Fibroblast of lung (primary cell): ENCODE measurements at regions not wholly inside any gene's neighbourhood (a gene's known extent, or its start where the extent isn't known, plus 50 kb on each side); places are given as distances from the start of the nearest gene placed in this dataset.
"Not testable (repeated sequence)": the region's sequence is repeated elsewhere in the genome, so short reads cannot be mapped to it uniquely, and the experiment has no call there.

Source experiments
- DNase-seq, 2 donors: peaks; one replicate each; pipeline versions ENCODE4 v3.0.0 to v3.0.0-alpha.2; 2010; ENCODE audit warnings: low read depth in 2 of 2
- H2AFZ ChIP-seq: 2 replicates; pipeline ENCODE4 v1.5.1; 2012; ENCODE audit warnings: low read length, control low read depth, inconsistent platforms
- H3K27ac ChIP-seq: 2 replicates; pipeline ENCODE4 v1.5.1; 2011; ENCODE audit warnings: low read length, control low read depth; ENCODE audit not compliant: insufficient read depth
- H3K27me3 ChIP-seq: 2 replicates; pipeline ENCODE4 v1.5.1; 2011; ENCODE audit warnings: mild to moderate bottlenecking, low read length; ENCODE audit not compliant: control insufficient read depth, insufficient read depth
- H3K36me3 ChIP-seq: 2 replicates; pipeline ENCODE4 v1.5.1; 2011; ENCODE audit warnings: low read length; ENCODE audit not compliant: control insufficient read depth, insufficient read depth
- H3K4me1 ChIP-seq: 2 replicates; pipeline ENCODE4 v1.5.1; 2011; ENCODE audit warnings: low read length; ENCODE audit not compliant: control insufficient read depth, insufficient read depth; ENCODE audit errors: extremely low read depth
- H3K4me2 ChIP-seq: 2 replicates; pipeline ENCODE4 v1.5.1; 2011; ENCODE audit warnings: low read length, control low read depth; ENCODE audit not compliant: insufficient read depth; ENCODE audit errors: extremely low read depth
- H3K4me3 ChIP-seq, 4 experiments: fragments of 200-600 bp in 1 of 4; sonication (generic) in 1 of 4; replicated peaks in 1 of 4; 2 replicates each; pipeline ENCODE4 v1.5.1; 2011 to 2016; ENCODE audit warnings: low read length in 4 of 4, low read depth in 3 of 4, mild to moderate bottlenecking in 3 of 4, control low read depth in 2 of 4, inconsistent platforms in 1 of 4, mixed read lengths in 1 of 4; ENCODE audit not compliant: insufficient read depth in 1 of 4; ENCODE audit errors: control extremely low read depth in 1 of 4
- H3K79me2 ChIP-seq: 2 replicates; pipeline ENCODE4 v1.5.1; 2012; ENCODE audit warnings: mild to moderate bottlenecking, low read length, inconsistent platforms; ENCODE audit not compliant: control insufficient read depth, insufficient read depth
- H3K9ac ChIP-seq: 2 replicates; pipeline ENCODE4 v1.5.1; 2011; ENCODE audit warnings: mild to moderate bottlenecking, low read length, control low read depth; ENCODE audit not compliant: insufficient read depth
- H3K9me3 ChIP-seq: 2 replicates; pipeline ENCODE4 v1.5.1; 2012; ENCODE audit warnings: low read depth, low read length; ENCODE audit not compliant: control insufficient read depth, insufficient read depth
- H4K20me1 ChIP-seq: 2 replicates; pipeline ENCODE4 v1.5.1; 2011; ENCODE audit warnings: low read length; ENCODE audit not compliant: control insufficient read depth, insufficient read depth; ENCODE audit errors: extremely low read depth
- EZH2 ChIP-seq: IDR thresholded peaks from 2 replicates; pipeline ENCODE4 v1.5.1; 2012; ENCODE audit warnings: low read length, control low read depth, mild to moderate bottlenecking; ENCODE audit errors: missing control alignments
- TF ChIP-seq, protein P1 (sequence below), 2 donors: IDR thresholded peaks in 1 of 2; conservative IDR thresholded peaks in 1 of 2; 1 replicate in 1 of 2; 2 replicates in 1 of 2; pipeline ENCODE4 v1.5.1; 2011 to 2012; ENCODE audit warnings: low read length in 2 of 2, control low read depth in 1 of 2, inconsistent platforms in 1 of 2, low read depth in 1 of 2, mild to moderate bottlenecking in 1 of 2

DNA sequence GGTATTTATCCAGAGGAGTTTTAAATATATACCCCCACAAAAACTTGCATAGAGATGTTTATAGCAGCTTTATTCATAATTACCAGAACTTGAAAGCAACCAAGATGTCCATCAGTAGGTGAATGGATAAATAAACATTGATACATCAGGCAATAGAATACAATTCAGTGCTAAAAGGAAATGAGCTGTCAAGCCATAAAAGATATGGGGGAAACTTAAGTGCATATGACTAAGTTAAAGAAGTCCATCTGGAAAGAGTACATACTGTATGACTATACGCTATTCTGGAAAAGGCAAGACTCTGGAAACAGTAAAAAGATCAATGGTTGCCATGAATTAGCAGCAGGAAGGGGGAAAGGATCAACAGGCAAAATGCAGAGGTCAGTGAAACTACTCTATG, 366.7 kb downstream of the HHIPL2 start:
- H3K4me1 ChIP-seq: no peaks in the 10 kb centered on the region
- peak in 1 of 2 donors; percentile 52 for DNase-seq
- no peak overlapping the region for H3K4me2 ChIP-seq
- no peak overlapping the region for H3K4me3 ChIP-seq
- H3K27me3 ChIP-seq: no peaks in the 10 kb centered on the region
- no peak for TF ChIP-seq EZH2
- no peak overlapping the region for H2AFZ ChIP-seq
- H4K20me1 ChIP-seq: no peaks in the 10 kb centered on the region
- no peaks in the 10 kb centered on the region for H3K9me3 ChIP-seq
- H3K36me3 ChIP-seq: no peaks in the 10 kb centered on the region
- no peaks in the 10 kb centered on the region for H3K79me2 ChIP-seq
- H3K9ac ChIP-seq: no peak overlapping the region
- H3K27ac ChIP-seq: no peak overlapping the region

DNA sequence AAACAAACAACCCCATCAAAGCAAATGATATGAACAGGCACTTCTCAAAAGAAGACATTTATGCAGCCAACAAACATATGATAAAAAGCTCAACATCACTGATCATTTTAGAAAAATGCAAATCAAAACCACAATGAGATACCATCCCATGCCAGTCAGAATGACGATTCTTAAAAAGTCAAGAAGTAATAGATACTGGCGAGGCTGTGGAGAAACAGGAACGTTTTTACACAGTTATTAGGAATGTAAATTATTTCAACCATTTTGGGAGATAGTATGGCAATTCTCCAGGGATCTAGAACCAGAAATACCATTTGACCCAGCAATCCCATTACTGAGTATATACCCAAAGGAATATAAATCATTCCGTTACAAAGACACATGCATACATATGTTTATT, 370.4 kb downstream of the HHIPL2 start:
- not testable (repeated sequence) for H3K79me2 ChIP-seq, H3K36me3 ChIP-seq, H3K27ac ChIP-seq, H3K4me2 ChIP-seq, H3K4me1 ChIP-seq, H3K4me3 ChIP-seq, H3K9ac ChIP-seq, H4K20me1 ChIP-seq, H3K27me3 ChIP-seq, H2AFZ ChIP-seq, H3K9me3 ChIP-seq
- DNase-seq: peak in 1 of 2 donors; percentile 47

DNA sequence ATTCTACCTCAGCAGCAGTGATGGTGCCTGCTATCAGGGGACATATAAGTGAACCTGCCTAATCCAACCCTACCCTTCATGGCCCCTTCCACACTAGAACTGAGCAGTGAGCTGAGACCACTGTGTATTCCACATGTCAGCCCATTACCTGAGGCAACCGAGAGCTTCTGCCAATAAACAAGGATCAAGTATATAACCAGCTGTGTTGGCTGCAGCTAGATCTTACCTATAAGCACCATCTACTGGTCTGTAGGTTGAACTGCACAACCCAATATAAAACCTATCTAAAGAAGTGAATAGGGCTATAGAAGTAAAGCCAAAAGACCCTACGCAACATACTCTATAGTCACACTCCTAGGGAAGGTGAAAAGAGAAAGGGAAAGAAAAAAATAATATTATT, 376.9 kb downstream of the HHIPL2 start:
- Histone ChIP-seq H3K9me3 (no peaks in the 10 kb centered on the region), H2AFZ (no peak overlapping the region), H3K27ac (no peak overlapping the region), H3K4me3 (no peak overlapping the region), H3K9ac (no peak overlapping the region), H3K4me2 (no peak overlapping the region), H3K36me3 (no peaks in the 10 kb centered on the region), H3K27me3 (no peaks in the 10 kb centered on the region), H3K4me1 (no peaks in the 10 kb centered on the region), H3K79me2 (no peaks in the 10 kb centered on the region), H4K20me1 (no peaks in the 10 kb centered on the region)
- peak; percentile 62 to 78 for DNase-seq
- no peak for TF ChIP-seq EZH2
- TF ChIP-seq, protein P1, sequence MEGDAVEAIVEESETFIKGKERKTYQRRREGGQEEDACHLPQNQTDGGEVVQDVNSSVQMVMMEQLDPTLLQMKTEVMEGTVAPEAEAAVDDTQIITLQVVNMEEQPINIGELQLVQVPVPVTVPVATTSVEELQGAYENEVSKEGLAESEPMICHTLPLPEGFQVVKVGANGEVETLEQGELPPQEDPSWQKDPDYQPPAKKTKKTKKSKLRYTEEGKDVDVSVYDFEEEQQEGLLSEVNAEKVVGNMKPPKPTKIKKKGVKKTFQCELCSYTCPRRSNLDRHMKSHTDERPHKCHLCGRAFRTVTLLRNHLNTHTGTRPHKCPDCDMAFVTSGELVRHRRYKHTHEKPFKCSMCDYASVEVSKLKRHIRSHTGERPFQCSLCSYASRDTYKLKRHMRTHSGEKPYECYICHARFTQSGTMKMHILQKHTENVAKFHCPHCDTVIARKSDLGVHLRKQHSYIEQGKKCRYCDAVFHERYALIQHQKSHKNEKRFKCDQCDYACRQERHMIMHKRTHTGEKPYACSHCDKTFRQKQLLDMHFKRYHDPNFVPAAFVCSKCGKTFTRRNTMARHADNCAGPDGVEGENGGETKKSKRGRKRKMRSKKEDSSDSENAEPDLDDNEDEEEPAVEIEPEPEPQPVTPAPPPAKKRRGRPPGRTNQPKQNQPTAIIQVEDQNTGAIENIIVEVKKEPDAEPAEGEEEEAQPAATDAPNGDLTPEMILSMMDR (conservative IDR thresholded peaks at IDR 0.05 in 1 of 2, IDR thresholded peaks at IDR 0.05 in 1 of 2; ENCODE audit: low read depth in 1 of 2, low read length in 2 of 2): peak; percentile 57 to 75

DNA sequence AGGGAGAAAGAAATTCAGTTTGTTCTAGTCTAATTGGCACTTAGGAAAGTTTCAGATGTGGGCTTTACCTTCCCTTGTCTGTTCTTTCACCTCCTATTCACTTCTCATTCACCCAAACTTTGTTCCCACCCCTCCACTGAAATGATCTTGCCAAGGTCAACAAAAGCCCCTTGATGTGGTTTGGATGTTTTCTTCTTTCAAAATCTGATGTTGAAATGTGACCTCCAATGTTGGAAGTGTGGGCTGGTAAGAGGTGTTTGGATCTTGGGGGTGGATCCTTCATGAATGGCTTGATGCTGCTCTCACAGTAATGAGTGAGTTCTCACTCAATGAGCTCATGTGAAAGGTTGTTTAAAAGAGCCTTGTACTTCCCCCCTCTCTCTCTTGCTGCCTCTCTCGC, 379.3 kb downstream of the HHIPL2 start:
- H4K20me1 ChIP-seq: no peaks in the 10 kb centered on the region
- H3K27ac ChIP-seq: no peak overlapping the region
- H3K4me3 ChIP-seq: no peak overlapping the region
- DNase-seq: peak in 1 of 2 donors; percentile 40
- no peaks in the 10 kb centered on the region for H3K4me1 ChIP-seq
- H3K9ac ChIP-seq: no peak overlapping the region
- no peaks in the 10 kb centered on the region for H3K79me2 ChIP-seq
- H3K27me3 ChIP-seq: no peaks in the 10 kb centered on the region
- no peaks in the 10 kb centered on the region for H3K9me3 ChIP-seq
- H3K4me2 ChIP-seq: no peak overlapping the region
- no peaks in the 10 kb centered on the region for H3K36me3 ChIP-seq
- no peak overlapping the region for H2AFZ ChIP-seq
- no peak for TF ChIP-seq EZH2
- TF ChIP-seq, protein P1 (conservative IDR thresholded peaks at IDR 0.05 in 1 of 2, IDR thresholded peaks at IDR 0.05 in 1 of 2; ENCODE audit: low read depth in 1 of 2, low read length in 2 of 2): no peak
